GM19238 (cell line): ENCODE measurements at regions not wholly inside any gene's neighbourhood (a gene's known extent, or its start where the extent isn't known, plus 50 kb on each side); places are given as distances from the start of the nearest gene placed in this dataset.

Experiments used
- DNase-seq: peaks from one replicate; pipeline ENCODE4 v3.0.0; 2011; ENCODE audit warnings: low spot score; ENCODE audit not compliant: insufficient read length

- peak; percentile 7 for DNase-seq
These were observed 295.9 kb upstream of the CRIM1 start for GRCh38 chr2:36059691-36060090.

GRCh38 chr2:36058953-36059352, 296.6 kb upstream of the CRIM1 start:
- DNase-seq = no peak

GRCh38 chr2:36058076-36058475, 297.5 kb upstream of the CRIM1 start:
- no peak for DNase-seq

GRCh38 chr2:36052819-36053218, 302.8 kb upstream of the CRIM1 start:
- DNase-seq = no peak

- no peak for DNase-seq
These were observed 311.2 kb upstream of the CRIM1 start for GRCh38 chr2:36044411-36044810.

- no peak for DNase-seq
These were observed 320.4 kb upstream of the CRIM1 start for GRCh38 chr2:36035137-36035536.

- DNase-seq = no peak
These were observed 323.5 kb upstream of the CRIM1 start for GRCh38 chr2:36032046-36032445.

- no peak for DNase-seq
These were observed 324.1 kb upstream of the CRIM1 start for GRCh38 chr2:36031471-36031870.

GRCh38 chr2:36027616-36028015, 328.0 kb upstream of the CRIM1 start:
- no peak for DNase-seq

- DNase-seq = no peak
These were observed 342.5 kb upstream of the CRIM1 start for GRCh38 chr2:36013064-36013463.

GRCh38 chr2:36006444-36006843, 349.1 kb upstream of the CRIM1 start:
- no peak for DNase-seq

GRCh38 chr2:36002941-36003340, 352.6 kb upstream of the CRIM1 start:
- no peak for DNase-seq

- no peak for DNase-seq
These were observed 358.1 kb upstream of the CRIM1 start for GRCh38 chr2:35997488-35997887.

- no peak for DNase-seq
These were observed 366.1 kb upstream of the CRIM1 start for GRCh38 chr2:35989503-35989902.

GRCh38 chr2:35989040-35989439, 366.5 kb upstream of the CRIM1 start:
- DNase-seq = no peak

- DNase-seq = no peak
These were observed 368.7 kb upstream of the CRIM1 start for GRCh38 chr2:35986871-35987270.

- DNase-seq = peak; percentile 5
These were observed 377.4 kb upstream of the CRIM1 start for GRCh38 chr2:35978218-35978617.

GRCh38 chr2:35976611-35977010, 379.0 kb upstream of the CRIM1 start:
- no peak for DNase-seq

- no peak for DNase-seq
These were observed 381.8 kb upstream of the CRIM1 start for GRCh38 chr2:35973737-35974132.

GRCh38 chr2:35973132-35973736, 382.3 kb upstream of the CRIM1 start:
- no peak for DNase-seq

GRCh38 chr2:35963824-35964223, 391.8 kb upstream of the CRIM1 start:
- DNase-seq = no peak

GRCh38 chr2:35963357-35963756, 392.2 kb upstream of the CRIM1 start:
- no peak for DNase-seq

GRCh38 chr2:35962585-35963146, 392.9 kb upstream of the CRIM1 start:
- DNase-seq = no peak

- DNase-seq = no peak
These were observed 395.0 kb upstream of the CRIM1 start for GRCh38 chr2:35960596-35960995.
